ENCODE measurements at regions not wholly inside any gene's neighbourhood (a gene's known extent, or its start where the extent isn't known, plus 50 kb on each side); places are given as distances from the start of the nearest gene placed in this dataset.

- no peaks in the 10 kb centered on the region for H3K27me3 ChIP-seq (replicated peaks in 1 of 4; ENCODE audit: control insufficient read depth in 3 of 4, extremely low read depth in 1 of 4, insufficient read depth in 3 of 4, low read length in 3 of 4)
- H3K79me2 ChIP-seq (ENCODE audit: control insufficient read depth in 1 of 2, insufficient read depth in 2 of 2, low read length in 2 of 2), result no peaks in the 10 kb centered on the region
- POLR2A ChIA-PET (ENCODE audit: partially characterized antibody), result no interaction called here
- DNase-seq (ENCODE audit: low read depth in 1 of 2, low spot score in 2 of 2) (no peak), FAIRE-seq (no peak)
- no peak overlapping the region for H2BK5ac ChIP-seq (ENCODE audit: low read depth, low read length)
- no peaks in the 10 kb centered on the region for H3K4me1 ChIP-seq (replicated peaks in 1 of 4; ENCODE audit: control insufficient read depth in 3 of 4, insufficient read depth in 4 of 4, low read length in 3 of 4)
- H4K91ac ChIP-seq (replicated peaks; ENCODE audit: insufficient read length, low read length), result no peak overlapping the region
- H3K23ac ChIP-seq (ENCODE audit: insufficient read length), result no peak overlapping the region
- no peak overlapping the region for H2BK15ac ChIP-seq (ENCODE audit: low read length)
- no peak overlapping the region for H3K18ac ChIP-seq (ENCODE audit: extremely low read depth, low read length)
- no peak overlapping the region for H3K14ac ChIP-seq (ENCODE audit: insufficient read length)
- no peak overlapping the region for H3K56ac ChIP-seq (replicated peaks; ENCODE audit: insufficient read length, low read depth, low read length)
- H4K5ac ChIP-seq (ENCODE audit: insufficient read length, low read depth, low read length), result no peak overlapping the region
- no peaks in the 10 kb centered on the region for H3K9me3 ChIP-seq (ENCODE audit: insufficient read depth in 2 of 2, low read depth in 1 of 2, low read length in 1 of 2)
- H2BK12ac ChIP-seq (ENCODE audit: low read depth, low read length), result no peak overlapping the region
- CTCF ChIA-PET (ENCODE audit: partially characterized antibody), result interaction anchor here (1.6 to 2.1 kb wide), 2 partner anchors 19 to 20 kb away, joined by 3 to 6 read pairs; no protein-coding TSS in a partner anchor
- no peaks in the 10 kb centered on the region for H3K36me3 ChIP-seq (ENCODE audit: control insufficient read depth in 2 of 4, insufficient read depth in 4 of 4, low read length in 3 of 4)
- H2AFZ ChIP-seq (ENCODE audit: low read length), result no peak overlapping the region; the same call in 1 of the 2 replicates
- WGBS, 2 experiments (ENCODE audit: extremely low coverage in 1 of 2, insufficient coverage in 1 of 2, insufficient read length in 1 of 2, insufficient replicate concordance in 2 of 2, low coverage in 1 of 2, low lambda C conversion rate in 2 of 2, missing lambda C conversion rate in 1 of 2), result 92% methylated on average over 5 of the region's 5 CpGs; no CpG with 5 or more reads in 1 of the 2 experiments
- H4K8ac ChIP-seq (ENCODE audit: extremely low read depth, insufficient read depth, low read length), result no peak overlapping the region
- no peak for TF ChIP-seq SRF (IDR thresholded peaks at IDR 0.05; ENCODE audit: low read depth, low read length)
- TF ChIP-seq HDAC6 (IDR thresholded peaks at IDR 0.05; ENCODE audit: low read depth, low read length), result no peak
- no peak for TF ChIP-seq KDM5A (IDR thresholded peaks at IDR 0.05; ENCODE audit: low read length)
- TF ChIP-seq RXRA (IDR thresholded peaks at IDR 0.05; ENCODE audit: insufficient read depth, low read depth, low read length), result no peak
- TF ChIP-seq JUND (IDR thresholded peaks at IDR 0.05; ENCODE audit: low read length), result no peak
- TF ChIP-seq ASH2L (IDR thresholded peaks at IDR 0.05; ENCODE audit: low read length), result no peak
- TF ChIP-seq SIX5 (IDR thresholded peaks at IDR 0.05; ENCODE audit: low read depth, low read length), result no peak
- no peak overlapping the region for H3K4ac ChIP-seq (replicated peaks; ENCODE audit: insufficient read length, low read depth, low read length)
- no peak overlapping the region for H3K27ac ChIP-seq (ENCODE audit: low read depth, low read length)
- H3K79me1 ChIP-seq (ENCODE audit: low read depth, low read length), result no peaks in the 10 kb centered on the region
- no peak overlapping the region for H2BK120ac ChIP-seq (replicated peaks; ENCODE audit: low read depth, low read length)
- H3K4me3 ChIP-seq (ENCODE audit: extremely low read depth in 1 of 4, insufficient read depth in 2 of 4, low read depth in 3 of 4, low read length in 4 of 4), result no peak overlapping the region
- H3K23me2 ChIP-seq (ENCODE audit: low read depth, low read length), result no peaks in the 10 kb centered on the region
- no peaks in the 10 kb centered on the region for H4K20me1 ChIP-seq (replicated peaks in 1 of 2; ENCODE audit: control insufficient read depth in 1 of 2, insufficient read depth in 2 of 2, low read length in 2 of 2)
- no peak overlapping the region for H3K9ac ChIP-seq (replicated peaks in 1 of 4; ENCODE audit: extremely low read depth in 1 of 4, low read depth in 3 of 4, low read length in 3 of 4)
- no peak overlapping the region for H2AK5ac ChIP-seq (ENCODE audit: low read depth, low read length)
- H3K4me2 ChIP-seq (ENCODE audit: insufficient read depth in 1 of 2, low read depth in 2 of 2, low read length in 2 of 2), result no peak overlapping the region
- no peak overlapping the region for H2BK20ac ChIP-seq (ENCODE audit: low read length)
These were observed 827.6 kb downstream of the SORCS1 start for GRCh38 chr10:106336874-106337273.
